ENCODE measurements at regions not wholly inside any gene's neighbourhood (a gene's known extent, or its start where the extent isn't known, plus 50 kb on each side); places are given as distances from the start of the nearest gene placed in this dataset.

- FAIRE-seq = no peak
Observed at GRCh38 chr2:117396161-117396560, 418.3 kb upstream of the DDX18 start.

- no peak for FAIRE-seq
Observed at GRCh38 chr2:117401582-117401981, 412.9 kb upstream of the DDX18 start.

- no peak for FAIRE-seq
Observed at GRCh38 chr2:117406443-117406842, 408.0 kb upstream of the DDX18 start.

- FAIRE-seq = no peak
Observed at GRCh38 chr2:117407746-117408145, 406.7 kb upstream of the DDX18 start.

- no peak for FAIRE-seq
Observed at GRCh38 chr2:117409443-117409842, 405.0 kb upstream of the DDX18 start.

GRCh38 chr2:117411983-117412382 lies 402.5 kb upstream of the DDX18 start:
- FAIRE-seq = no peak

GRCh38 chr2:117432746-117433145 lies 381.7 kb upstream of the DDX18 start:
- FAIRE-seq = no peak

GRCh38 chr2:117436697-117437096 lies 377.8 kb upstream of the DDX18 start:
- FAIRE-seq = no peak

- FAIRE-seq = no peak
Observed at GRCh38 chr2:117470311-117471095, 344.0 kb upstream of the DDX18 start.

GRCh38 chr2:117481608-117482007 lies 332.9 kb upstream of the DDX18 start:
- no peak for FAIRE-seq

- no peak for FAIRE-seq
Observed at GRCh38 chr2:117485588-117485987, 328.9 kb upstream of the DDX18 start.

- FAIRE-seq = no peak
Observed at GRCh38 chr2:117486081-117486480, 328.4 kb upstream of the DDX18 start.

GRCh38 chr2:117492209-117492851 lies 322.2 kb upstream of the DDX18 start:
- FAIRE-seq = no peak

GRCh38 chr2:117500721-117501120 lies 313.8 kb upstream of the DDX18 start:
- FAIRE-seq = no peak

GRCh38 chr2:117502121-117502520 lies 312.4 kb upstream of the DDX18 start:
- FAIRE-seq = no peak

GRCh38 chr2:117512307-117512706 lies 302.2 kb upstream of the DDX18 start:
- no peak for FAIRE-seq

GRCh38 chr2:117514371-117514770 lies 300.1 kb upstream of the DDX18 start:
- no peak for FAIRE-seq

GRCh38 chr2:117519238-117519637 lies 295.3 kb upstream of the DDX18 start:
- FAIRE-seq = no peak

GRCh38 chr2:117519721-117520120 lies 294.8 kb upstream of the DDX18 start:
- FAIRE-seq = no peak

GRCh38 chr2:117523267-117523666 lies 291.2 kb upstream of the DDX18 start:
- FAIRE-seq = no peak

GRCh38 chr2:117523711-117524238 lies 290.7 kb upstream of the DDX18 start:
- FAIRE-seq = no peak

- no peak for FAIRE-seq
Observed at GRCh38 chr2:117536139-117536538, 278.4 kb upstream of the DDX18 start.

GRCh38 chr2:117537032-117537431 lies 277.5 kb upstream of the DDX18 start:
- FAIRE-seq = no peak

GRCh38 chr2:117551858-117552257 lies 262.6 kb upstream of the DDX18 start:
- FAIRE-seq = no peak
